ENCODE measurements at regions not wholly inside any gene's neighbourhood (a gene's known extent, or its start where the extent isn't known, plus 50 kb on each side); places are given as distances from the start of the nearest gene placed in this dataset.

DNA sequence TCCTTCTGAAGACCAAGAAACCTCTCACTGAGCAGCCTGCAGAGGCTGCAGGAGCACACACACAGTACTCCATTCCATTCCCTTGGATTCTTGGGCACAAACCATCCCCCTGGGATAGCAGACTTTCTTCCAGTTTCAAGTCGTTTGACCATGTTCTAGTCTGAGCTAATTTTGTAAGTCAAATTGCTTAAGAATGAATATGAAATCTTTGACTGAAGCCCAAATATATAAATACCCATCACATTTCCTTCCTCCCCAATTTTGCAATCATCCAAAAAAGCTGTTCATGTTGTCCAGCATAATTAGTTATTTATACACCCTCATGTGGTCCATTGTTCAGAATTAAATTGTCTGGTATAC is 231.2 kb upstream of the TPRG1 start:
- no peak for DNase-seq (ENCODE audit: extremely low read depth in 1 of 2, low read depth in 1 of 2)

DNA sequence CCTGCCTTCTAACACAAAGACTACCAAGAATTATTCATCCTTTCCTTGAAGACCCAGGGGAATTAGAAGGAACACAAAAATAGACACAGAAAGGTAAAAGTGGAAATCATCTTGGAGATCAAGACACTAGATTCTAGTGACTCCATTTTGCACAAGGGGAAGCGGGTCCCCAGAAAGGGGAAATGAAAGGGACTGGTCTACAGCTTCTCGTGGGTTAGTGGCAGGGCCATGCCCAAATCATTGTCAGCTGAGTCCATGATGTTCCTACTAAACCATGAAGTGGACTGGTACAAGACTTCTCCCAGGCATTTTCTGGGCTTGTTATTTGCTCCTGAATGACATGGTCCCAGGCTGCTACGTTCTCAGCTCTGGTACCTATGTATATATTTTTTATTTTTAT is 230.7 kb upstream of the TPRG1 start:
- DNase-seq (ENCODE audit: extremely low read depth in 1 of 2, low read depth in 1 of 2), result no peak

DNA sequence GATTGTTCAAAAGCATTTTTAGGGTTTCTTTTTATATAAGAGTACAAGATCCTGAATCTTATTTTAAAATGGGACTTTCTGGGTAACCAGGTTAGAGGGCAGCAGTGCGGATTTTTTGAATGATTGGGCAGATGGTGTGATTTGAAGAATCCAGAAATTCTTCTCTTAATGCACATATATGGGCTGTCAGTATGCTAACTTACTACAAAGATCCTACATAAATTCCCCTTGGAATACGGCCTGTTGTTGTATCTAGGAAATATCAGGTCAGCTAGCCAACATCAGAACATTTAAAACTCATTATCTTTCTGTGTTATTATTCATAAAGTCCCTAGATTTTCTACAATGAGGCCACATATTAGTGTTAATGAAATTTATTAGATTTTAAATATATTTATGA is 229.6 kb upstream of the TPRG1 start:
- no peak for DNase-seq (ENCODE audit: extremely low read depth in 1 of 2, low read depth in 1 of 2)

DNA sequence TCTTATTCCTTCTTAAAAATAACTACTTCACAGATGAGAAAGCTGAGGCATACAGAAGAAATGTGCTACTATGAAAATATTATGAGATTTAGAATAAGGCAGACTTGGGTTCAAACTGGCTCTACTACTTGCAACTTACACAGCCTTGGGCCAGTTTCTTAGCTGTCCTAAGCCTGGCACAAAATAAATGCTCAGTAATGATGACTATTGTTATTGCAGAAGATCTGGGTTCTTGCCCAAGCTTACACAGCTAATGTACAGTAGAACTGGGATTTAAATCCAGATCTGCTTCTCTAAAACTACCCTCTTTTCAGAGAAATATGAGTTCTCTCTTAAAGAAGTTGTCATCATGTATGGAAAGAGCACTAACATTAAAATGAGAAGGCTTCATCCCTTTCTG is 228.2 kb upstream of the TPRG1 start:
- DNase-seq (ENCODE audit: extremely low read depth in 1 of 2, low read depth in 1 of 2), result no peak

DNA sequence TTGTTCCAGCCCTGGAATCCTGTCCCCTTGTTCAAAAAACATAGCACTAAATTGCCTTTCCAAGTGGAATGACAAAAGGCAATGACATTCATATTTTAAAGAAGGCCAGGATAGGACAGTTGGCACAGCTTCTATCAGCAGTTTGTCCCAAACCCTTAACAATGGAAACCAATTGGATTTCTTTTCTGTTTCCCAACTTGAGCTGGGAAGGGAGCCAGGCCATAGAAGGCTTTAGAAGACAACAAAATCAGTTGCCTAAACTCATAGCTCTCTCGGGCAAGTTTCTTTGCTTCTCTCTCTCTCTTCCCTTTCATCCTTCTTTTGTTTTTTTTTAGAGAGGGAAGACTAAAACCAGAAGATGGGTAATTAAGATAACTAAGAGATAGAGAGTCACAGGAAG is 227.7 kb upstream of the TPRG1 start:
- DNase-seq (ENCODE audit: extremely low read depth in 1 of 2, low read depth in 1 of 2), result no peak

DNA sequence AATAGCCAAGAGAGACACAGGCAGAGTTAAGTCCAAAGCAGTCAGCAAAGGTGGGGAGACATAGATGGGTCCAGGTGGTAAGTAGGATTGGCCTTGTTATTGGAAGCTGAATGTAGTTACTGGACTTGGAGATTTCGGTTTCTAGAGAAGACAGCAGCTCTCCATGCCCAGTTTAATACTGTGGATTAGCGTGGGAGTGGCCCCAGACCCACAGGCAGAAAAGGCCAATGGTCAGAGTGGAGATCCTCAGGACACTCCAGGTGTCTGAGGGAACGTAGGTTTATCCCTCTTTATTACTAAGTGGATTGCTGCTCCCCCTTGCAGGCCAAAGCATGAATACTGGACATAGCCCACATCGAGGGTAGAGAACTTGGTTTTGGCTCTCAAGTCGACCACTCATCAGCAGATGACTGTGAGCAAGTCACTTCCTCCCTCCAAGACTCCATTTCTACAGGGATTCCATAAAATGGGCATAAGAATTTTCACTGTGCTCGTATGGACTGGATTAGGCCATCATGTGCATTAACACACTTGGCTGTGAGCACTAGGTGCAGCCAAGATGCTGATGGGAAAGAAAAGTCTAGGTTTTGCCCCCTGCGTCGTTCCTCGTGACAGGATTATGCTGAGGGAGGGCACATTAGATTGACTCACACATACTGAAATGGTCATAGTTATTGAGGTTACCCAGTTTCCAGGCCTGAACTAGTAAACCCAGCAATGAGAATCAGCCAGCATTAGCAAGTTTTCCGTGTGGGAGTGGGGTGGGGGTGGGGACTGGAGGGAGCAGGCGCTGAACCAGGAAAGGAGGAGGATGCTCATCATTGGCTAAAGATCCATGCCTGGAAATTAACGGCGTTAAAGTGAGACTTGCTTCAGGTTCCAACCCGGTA is 225.2 kb upstream of the TPRG1 start:
- DNase-seq (ENCODE audit: extremely low read depth in 1 of 2, low read depth in 1 of 2), result no peak

DNA sequence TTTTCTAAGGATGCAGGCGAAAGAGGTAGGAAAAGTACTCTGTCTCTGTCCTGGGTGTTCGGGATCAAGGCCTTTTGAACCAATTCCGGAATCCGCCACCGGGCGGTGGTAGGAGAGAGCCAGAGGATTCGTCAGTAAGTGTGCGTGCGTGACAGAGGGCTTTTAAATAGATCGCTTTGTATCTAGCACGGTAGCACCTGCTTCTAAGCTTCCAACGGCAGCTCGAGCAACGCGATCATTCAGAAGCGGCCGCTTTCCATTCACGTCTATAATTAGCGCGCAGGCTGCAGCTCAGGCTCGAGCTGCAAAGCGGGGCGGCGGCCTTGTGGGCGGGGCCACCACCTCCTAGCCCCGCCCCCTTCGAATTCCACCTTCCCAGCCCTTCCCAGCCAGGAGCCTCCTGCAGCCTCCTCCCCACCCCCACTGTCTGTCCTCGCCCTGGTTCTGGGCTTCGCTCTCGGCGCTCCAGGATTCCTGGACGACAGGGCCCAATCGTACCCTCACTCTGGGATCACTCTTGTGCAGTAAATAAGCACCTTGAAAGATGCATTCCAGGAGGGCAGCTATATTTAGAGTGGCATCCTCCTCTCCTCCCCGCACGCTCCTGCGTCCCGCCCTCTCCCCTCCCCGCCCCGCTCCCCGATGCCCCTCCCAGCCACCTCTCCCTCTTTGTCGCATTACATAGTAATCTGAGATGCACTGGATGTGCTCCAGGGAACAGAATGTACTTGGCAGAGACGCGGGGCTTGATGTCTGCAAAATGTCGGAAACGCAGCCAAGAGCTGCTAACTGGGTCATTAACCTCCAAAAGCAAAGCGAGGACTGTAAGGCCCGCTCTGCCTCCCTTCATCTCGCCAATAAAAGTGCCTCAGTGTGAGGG is 224.1 kb upstream of the TPRG1 start:
- no peak for DNase-seq (ENCODE audit: extremely low read depth in 1 of 2, low read depth in 1 of 2)

DNA sequence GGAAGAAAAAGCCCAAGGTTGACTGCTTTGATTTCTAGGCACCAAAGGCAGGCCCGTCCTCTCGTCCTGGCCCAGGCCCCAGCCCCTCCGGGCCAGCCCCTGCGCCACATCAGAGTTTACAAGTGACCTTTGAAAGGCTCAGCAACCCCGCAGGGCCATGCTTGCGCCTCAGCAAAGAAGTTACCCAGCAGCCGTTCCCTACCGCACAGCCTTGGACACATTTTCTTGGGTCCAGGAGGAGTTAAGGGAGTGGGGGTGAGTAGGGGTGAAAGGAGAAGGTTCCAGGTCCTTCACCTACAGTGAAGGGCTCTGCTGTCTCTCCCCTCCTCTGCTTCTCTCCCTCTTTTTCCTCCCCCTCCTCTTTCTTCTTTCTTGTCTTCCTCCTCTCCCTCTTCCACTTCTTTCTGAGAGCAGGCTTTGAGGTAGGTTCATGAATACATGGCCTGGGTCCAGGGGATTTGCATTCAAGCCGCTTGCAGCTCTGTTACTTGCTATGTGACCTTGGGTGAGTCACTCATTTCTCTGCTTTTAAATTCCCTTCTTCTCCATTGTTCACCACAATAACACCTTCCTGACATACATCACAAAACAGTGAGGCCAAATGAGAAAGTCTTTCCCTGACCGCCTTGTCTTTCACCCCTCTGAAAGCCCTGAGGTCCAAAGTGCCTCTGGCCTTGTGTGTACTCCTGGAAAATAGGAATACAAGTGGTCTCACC is 223.3 kb upstream of the TPRG1 start:
- DNase-seq (ENCODE audit: extremely low read depth in 1 of 2, low read depth in 1 of 2), result no peak

DNA sequence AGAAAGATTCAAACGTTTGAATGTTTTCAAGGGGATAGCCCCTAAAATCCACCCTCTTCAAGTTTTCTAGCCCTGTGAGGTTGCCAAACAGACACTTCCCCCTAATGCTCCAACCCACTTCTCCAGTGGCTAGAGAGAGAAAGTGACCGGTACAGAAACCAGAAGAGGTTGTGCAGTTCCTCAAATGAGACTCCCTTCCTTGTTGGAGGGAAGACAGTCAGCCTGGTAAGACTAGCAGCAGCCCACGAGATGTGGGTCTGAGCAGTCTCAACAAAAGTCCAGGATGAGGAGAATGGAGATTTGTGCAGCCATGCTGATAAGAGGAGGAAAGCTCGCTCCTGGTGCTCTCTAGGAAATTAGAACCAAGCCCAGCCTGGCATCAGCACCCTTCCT is 222.8 kb upstream of the TPRG1 start:
- no peak for DNase-seq (ENCODE audit: extremely low read depth in 1 of 2, low read depth in 1 of 2)

DNA sequence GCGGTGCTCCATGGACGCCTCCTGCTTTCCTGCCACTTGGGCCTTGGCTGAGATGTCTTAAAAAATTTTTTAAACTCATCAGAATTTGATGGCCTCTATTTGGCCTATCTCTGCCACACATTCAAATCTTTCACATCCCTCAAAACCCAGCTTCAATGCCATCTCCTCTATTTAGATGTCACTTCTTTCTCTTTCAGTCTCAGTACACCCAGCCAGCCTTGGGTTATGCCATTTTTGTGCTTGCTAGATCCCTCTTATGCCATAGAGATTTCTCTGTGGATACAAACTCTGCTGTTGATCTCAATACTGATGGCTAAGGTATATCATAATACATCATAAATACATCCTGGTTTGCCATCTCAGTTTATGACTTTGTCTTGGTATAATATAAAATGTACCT is 222.3 kb upstream of the TPRG1 start:
- no peak for DNase-seq (ENCODE audit: extremely low read depth in 1 of 2, low read depth in 1 of 2)

DNA sequence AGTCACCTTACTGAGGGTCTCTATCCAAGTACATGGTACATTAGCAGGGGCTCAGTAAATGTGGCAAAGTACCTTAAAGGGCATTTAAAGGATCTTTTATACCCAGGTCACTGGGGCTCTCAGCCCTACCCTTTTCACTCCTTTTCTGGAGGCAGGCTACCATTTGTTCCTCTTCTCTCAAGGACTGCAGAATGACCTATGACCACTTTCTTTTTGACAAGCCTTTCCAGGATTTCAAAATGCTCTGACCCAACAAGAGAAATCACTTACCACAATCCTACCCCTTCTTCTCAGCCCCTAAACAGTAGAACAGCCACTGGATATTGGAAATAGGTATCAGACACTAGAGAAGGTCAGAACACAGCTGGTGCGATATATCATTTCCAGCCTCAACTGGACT is 221.8 kb upstream of the TPRG1 start:
- no peak for DNase-seq (ENCODE audit: extremely low read depth in 1 of 2, low read depth in 1 of 2)

DNA sequence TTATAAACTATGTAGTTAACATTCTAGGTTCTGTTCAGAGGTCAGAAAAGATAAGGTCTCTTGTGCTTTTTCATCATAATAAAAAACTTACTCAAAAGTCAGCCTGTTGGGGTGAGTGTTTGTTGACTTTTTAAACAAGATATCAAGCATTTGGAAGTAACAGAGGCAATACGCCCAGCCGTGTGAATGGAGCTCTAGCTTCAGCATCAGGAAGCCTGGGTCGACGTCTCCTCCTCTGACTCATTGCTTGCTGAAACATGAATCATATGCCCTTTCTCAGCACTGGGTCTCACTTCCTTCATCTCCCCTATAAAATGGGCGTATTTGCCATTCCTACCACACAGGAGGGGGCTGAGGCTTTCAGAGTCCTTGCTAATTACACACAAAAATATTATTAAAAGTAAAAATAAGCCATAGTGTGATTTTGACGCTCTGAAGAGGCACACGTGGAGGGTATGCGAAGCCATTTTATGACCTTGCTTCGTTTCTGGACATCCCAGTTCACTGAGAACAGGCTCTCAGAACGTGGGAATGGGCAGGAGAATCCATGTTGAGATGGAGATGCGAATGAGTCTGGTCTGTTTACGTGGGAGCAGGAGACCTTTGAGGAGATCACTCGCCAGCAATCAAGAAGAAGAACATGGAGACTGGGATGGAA is 220.8 kb upstream of the TPRG1 start:
- DNase-seq (ENCODE audit: extremely low read depth in 1 of 2, low read depth in 1 of 2), result peak in 1 of 2 donors; percentile 48

DNA sequence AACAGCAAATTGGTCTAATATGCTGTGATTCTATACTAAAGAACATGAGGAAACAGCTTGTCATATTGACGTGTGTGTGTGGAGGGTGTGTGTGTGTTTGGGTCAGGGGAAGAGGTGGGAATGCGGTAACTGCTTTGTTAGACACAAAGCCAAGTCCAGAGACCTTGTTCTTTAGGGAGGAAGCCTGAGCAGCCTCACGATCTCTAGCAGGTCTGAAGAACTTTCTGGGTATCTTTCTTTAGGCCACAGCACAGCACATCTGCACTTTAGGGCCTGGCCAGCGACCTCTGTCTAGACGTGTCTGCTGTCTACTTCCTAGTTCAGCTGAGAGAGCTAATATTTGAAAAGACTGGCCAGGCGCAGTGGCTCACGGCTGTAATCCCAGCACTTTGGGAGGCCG is 220.0 kb upstream of the TPRG1 start:
- DNase-seq (ENCODE audit: extremely low read depth in 1 of 2, low read depth in 1 of 2), result no peak

DNA sequence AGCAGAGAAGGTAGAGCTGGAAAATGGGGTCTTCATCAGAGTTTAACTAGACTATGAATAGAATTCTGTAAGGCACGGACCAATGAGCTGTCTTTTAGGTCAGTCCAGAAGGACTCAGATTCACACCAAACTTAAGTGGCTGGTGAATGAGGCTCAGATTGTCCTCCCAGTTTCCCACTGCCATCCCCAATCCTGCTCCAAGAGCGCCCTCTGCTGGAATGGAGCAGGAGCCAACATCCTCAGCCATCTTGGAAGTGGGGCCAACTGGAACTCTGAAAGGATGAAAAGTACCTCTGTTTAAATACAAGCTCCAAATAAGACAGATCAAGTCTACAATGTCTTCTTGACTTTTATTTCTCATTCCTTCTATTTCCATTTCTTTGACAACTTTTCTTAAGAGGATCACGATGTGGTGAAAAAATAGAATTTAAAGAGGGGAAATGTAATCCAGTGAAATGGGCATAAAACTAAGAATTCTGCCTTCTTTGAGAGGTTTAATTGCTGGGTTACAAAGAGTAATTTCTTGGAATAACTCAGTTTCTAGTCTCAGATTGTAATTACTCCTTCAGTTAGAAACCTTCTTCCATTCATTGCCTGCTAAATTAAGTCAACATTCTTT is 217.1 kb upstream of the TPRG1 start:
- peak; percentile 46 to 66 for DNase-seq (ENCODE audit: extremely low read depth in 1 of 2, low read depth in 1 of 2)

DNA sequence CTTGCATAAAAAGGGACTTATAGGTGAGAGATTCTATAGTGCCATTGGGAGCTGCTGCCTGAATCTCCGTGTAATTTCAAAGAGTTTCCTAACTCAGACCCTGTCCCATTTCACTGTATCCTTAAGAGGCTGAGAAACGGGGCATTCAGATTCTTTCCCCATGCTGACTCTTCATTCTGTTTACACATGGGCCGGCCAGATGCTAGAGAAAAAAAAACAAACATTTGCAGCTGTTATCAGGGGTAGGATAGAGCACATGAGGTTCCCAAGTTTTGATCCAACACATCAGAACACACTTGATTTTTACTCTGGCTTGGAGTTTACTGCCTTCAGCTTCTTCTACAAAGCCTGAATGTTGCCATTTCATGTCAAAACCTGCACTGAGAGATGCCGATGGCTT is 215.9 kb upstream of the TPRG1 start:
- no peak for DNase-seq (ENCODE audit: extremely low read depth in 1 of 2, low read depth in 1 of 2)

DNA sequence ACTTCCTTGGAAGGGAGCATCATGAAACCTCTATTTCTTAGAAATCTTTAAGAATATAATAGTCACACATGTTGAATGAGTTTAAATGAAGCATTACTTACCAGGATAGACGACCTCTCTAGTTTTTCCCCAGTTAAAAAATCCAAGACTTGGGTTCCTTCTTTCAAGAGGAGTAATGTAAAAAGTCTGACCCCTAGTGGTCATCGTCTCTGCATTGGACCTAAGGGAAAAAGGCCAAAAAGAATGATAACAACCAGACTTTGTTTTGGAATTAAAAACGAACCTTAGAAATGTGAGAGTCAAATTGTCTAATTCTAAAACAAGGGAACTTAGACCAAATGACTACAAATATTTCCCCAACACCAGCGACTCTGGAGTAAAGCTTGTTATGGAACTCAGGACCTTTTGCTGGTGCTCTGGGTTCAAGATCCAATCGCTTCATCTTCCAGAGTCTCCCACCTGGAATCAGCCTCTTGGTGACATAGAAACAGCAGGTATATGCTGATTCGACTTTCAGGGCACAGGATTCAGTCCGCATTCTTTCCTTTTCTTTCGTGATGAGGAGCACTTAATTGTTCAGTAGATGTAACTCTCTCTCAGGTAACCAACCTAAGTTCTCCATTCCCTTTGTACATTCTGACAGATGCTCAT is 214.8 kb upstream of the TPRG1 start:
- no peak for DNase-seq (ENCODE audit: extremely low read depth in 1 of 2, low read depth in 1 of 2)

DNA sequence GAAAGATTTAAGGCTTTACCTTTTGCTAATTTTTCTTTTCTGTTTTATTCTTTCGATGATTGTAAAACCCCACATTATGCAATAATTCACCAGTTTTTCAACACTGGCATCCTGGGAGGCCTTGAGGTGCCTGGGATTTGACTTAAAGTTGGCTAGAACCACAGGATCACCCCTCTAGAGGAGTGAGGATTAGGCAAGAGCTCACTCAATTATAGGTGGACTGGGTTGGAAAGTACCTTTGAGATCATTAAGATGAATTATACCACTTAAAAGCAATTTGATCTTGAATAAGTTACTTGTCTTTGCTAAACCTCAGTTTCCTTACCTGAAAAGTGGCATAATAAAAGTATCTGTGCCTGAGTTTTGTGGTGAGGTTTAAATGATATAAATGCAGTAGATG is 212.8 kb upstream of the TPRG1 start:
- no peak for DNase-seq (ENCODE audit: extremely low read depth in 1 of 2, low read depth in 1 of 2)

DNA sequence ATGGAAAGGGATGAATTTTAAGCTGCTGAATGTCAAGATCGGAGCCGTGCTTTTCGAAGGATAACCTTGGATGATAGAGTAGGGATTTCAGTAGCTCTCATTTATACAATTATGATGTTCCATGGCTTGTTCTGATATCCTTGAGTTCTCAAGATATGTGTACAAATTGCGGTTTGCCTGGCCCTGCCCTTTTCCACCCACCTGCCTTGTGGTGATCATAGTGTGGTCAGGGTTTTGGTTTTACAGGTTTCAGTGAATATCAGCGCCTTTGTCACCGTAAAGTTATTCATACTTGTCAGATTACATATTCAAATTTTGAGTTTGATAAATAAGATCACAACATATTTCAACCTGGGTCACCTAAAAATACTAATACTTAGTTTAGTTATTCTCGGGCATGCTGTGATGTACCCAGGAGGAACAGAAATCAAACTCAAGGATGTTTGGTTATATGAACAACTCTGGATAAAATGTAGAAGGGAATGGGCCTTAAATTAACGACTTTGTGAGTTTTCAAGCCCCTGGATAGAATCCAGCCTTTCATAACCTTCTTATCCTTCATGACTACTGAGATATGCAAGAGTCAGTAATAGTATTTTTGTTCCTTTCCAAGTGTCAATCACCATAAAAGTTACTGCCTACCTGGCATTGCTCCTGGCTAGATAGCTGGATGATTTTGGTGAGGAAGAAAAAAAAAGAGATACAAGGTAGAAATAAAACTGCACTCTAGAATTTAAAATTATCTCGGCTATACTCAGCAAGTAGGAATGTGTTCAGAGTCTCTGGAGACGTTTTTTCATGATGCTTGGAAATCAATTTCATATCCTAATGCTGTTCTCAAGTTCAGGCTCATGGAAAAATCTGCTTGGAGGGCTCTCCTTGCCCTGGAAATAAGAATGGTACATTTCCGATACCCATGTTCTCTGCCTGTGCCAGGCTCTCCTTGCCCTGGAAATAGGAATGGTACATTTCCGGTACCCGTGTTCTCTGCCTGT is 209.2 kb upstream of the TPRG1 start:
- DNase-seq (ENCODE audit: extremely low read depth in 1 of 2, low read depth in 1 of 2), result peak in 1 of 2 donors; percentile 28

DNA sequence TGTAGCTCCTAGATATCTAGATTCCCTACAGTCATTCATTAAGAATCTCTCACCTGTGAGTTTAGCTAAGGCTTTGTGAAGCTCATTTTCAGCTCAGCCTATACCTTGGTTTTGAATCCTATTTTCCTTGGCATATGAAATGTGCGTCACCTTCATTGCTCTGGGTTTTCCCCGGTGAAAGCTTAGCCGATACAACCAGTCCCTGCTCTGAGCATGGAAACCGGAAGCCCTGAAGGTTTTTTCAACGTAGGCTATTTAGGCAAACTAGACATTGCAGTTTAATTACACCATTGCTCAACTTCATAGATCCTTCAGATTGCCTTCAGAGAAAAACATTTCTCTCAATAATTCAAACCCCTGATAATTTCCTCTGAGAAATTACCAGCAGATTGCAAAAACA is 206.8 kb upstream of the TPRG1 start:
- no peak for DNase-seq (ENCODE audit: extremely low read depth in 1 of 2, low read depth in 1 of 2)
